Cerebellar cortex (tissue), 1 donor: ENCODE measurements at regions not wholly inside any gene's neighbourhood (a gene's known extent, or its start where the extent isn't known, plus 50 kb on each side); places are given as distances from the start of the nearest gene placed in this dataset.
"Not testable (repeated sequence)": the region's sequence is repeated elsewhere in the genome, so short reads cannot be mapped to it uniquely, and the experiment has no call there.

Experiments used
- DNase-seq: peaks from one replicate; pipeline ENCODE4 v3.0.0-alpha.2; 2015; ENCODE audit warnings: low spot score

- DNase-seq = no peak
Observed at GRCh38 chr22:35138521-35138920, 72.6 kb downstream of the ISX start.

- peak; percentile 50 for DNase-seq
Observed at GRCh38 chr22:35140879-35141745, 75.2 kb downstream of the ISX start.

GRCh38 chr22:35148381-35148780, 82.4 kb downstream of the ISX start:
- no peak for DNase-seq

- DNase-seq = no peak
Observed at GRCh38 chr22:35148866-35149548, 83.0 kb downstream of the ISX start.

- DNase-seq = peak; percentile 54
Observed at GRCh38 chr22:35150183-35151107, 84.5 kb downstream of the ISX start.

GRCh38 chr22:35152316-35152715, 86.4 kb downstream of the ISX start:
- DNase-seq = no peak

GRCh38 chr22:35154937-35155387, 89.0 kb downstream of the ISX start:
- DNase-seq = peak; percentile 76

GRCh38 chr22:35155403-35156025, 89.6 kb downstream of the ISX start:
- no peak for DNase-seq

GRCh38 chr22:35156945-35157344, 91.0 kb downstream of the ISX start:
- no peak for DNase-seq

GRCh38 chr22:35158336-35158735, 92.4 kb downstream of the ISX start:
- DNase-seq = peak; percentile 29

- no peak for DNase-seq
Observed at GRCh38 chr22:35159343-35159742, 93.4 kb downstream of the ISX start.

GRCh38 chr22:35160268-35160667, 94.3 kb downstream of the ISX start:
- no peak for DNase-seq

GRCh38 chr22:35165896-35166295, 91.4 kb upstream of the HMGXB4 start:
- not testable (repeated sequence) for DNase-seq

GRCh38 chr22:35170716-35171697, 86.3 kb upstream of the HMGXB4 start:
- no peak for DNase-seq

GRCh38 chr22:35172442-35172841, 84.9 kb upstream of the HMGXB4 start:
- DNase-seq = no peak

- no peak for DNase-seq
Observed at GRCh38 chr22:35173655-35174054, 83.6 kb upstream of the HMGXB4 start.

- no peak for DNase-seq
Observed at GRCh38 chr22:35174401-35175038, 82.8 kb upstream of the HMGXB4 start.

- DNase-seq = no peak
Observed at GRCh38 chr22:35175392-35175791, 81.9 kb upstream of the HMGXB4 start.

GRCh38 chr22:35177811-35178210, 79.5 kb upstream of the HMGXB4 start:
- DNase-seq = peak; percentile 90

GRCh38 chr22:35178446-35178845, 78.8 kb upstream of the HMGXB4 start:
- no peak for DNase-seq
